Transverse colon (tissue), 4 donors: ENCODE measurements at regions not wholly inside any gene's neighbourhood (a gene's known extent, or its start where the extent isn't known, plus 50 kb on each side); places are given as distances from the start of the nearest gene placed in this dataset.

Experiments
- DNase-seq: peaks from one replicate; pipeline ENCODE4 v3.0.0-alpha.2; 2019
- H3K27ac ChIP-seq, 4 donors: fragments of 200-600 bp; sonication (generic); 2 replicates each; pipeline ENCODE4 v1.5.1; 2016 to 2018; ENCODE audit warnings: inconsistent platforms in 4 of 4
- H3K27me3 ChIP-seq: fragments of 200-600 bp; sonication (generic); 2 replicates; pipeline ENCODE4 v1.5.1; 2017; ENCODE audit warnings: inconsistent platforms
- H3K36me3 ChIP-seq, 4 donors: fragments of 200-600 bp; sonication (generic); 2 replicates each; pipeline ENCODE4 v1.5.1; 2017 to 2019; ENCODE audit warnings: inconsistent platforms in 4 of 4
- H3K4me1 ChIP-seq, 4 donors: fragments of 200-600 bp; sonication (generic); 2 replicates each; pipeline ENCODE4 v1.5.1; 2017 to 2020; ENCODE audit warnings: inconsistent platforms in 4 of 4
- H3K4me3 ChIP-seq, 4 donors: fragments of 200-600 bp; sonication (generic); 1 replicate in 1 of 4; 2 replicates in 3 of 4; pipeline versions ENCODE4 v1.5.1 to v1.6.1; 2017 to 2019; ENCODE audit warnings: inconsistent platforms in 4 of 4
- H3K9me3 ChIP-seq, 2 donors: fragments of 200-600 bp; sonication (generic); 2 replicates each; pipeline ENCODE4 v1.5.1; 2017 to 2019; ENCODE audit warnings: inconsistent platforms in 2 of 2
- CTCF ChIP-seq, 5 experiments: fragments of 200-600 bp in 3 of 5; fragments of 450-650 bp in 2 of 5; sonication (generic) in 3 of 5; IDR thresholded peaks; 1 replicate in 2 of 5; 2 replicates in 3 of 5; pipeline ENCODE4 v1.5.1; 2016 to 2017; ENCODE audit warnings: antibody characterized with exemption in 5 of 5, inconsistent platforms in 3 of 5, mild to moderate bottlenecking in 2 of 5, moderate library complexity in 1 of 5
- EP300 ChIP-seq: sonication (generic); formaldehyde crosslinking; IDR thresholded peaks from one replicate; pipeline ENCODE4 v1.6.1; 2017; ENCODE audit warnings: antibody characterized with exemption, low read depth
- POLR2A ChIP-seq: fragments of 450-650 bp; IDR thresholded peaks from one replicate; pipeline ENCODE4 v1.6.1; 2016; ENCODE audit warnings: antibody characterized with exemption, mild to moderate bottlenecking, moderate library complexity
- POLR2AphosphoS5 ChIP-seq, 3 donors: sonication (generic); formaldehyde crosslinking; IDR thresholded peaks; one replicate each; pipeline ENCODE4 v1.6.1; 2016; ENCODE audit warnings: antibody characterized with exemption in 3 of 3
- WGBS, 2 donors: methylation state at CpG; one replicate each; pipeline ENCODE4 v1.1.5; 2018; ENCODE audit warnings: low coverage in 1 of 2; 5-methylcytosine and 5-hydroxymethylcytosine counted together
- in situ Hi-C, 4 donors: fragments of 200-750 bp; cut with MboI; loops; one replicate each; pipeline versions ENCODE4 v1.15.0 to v1.15.1; 2017; ENCODE audit warnings: low sequenced_read_pairs in 3 of 4, low pct_ligation_motif_present in 1 of 4, low pct_unique_long_range_greater_than_20kb in 1 of 4
- intact Hi-C: fragments of 100-400 bp; cut with DNase I; formaldehyde crosslinking; loops from one replicate; pipeline ENCODE4 v1.15.1; 2023; ENCODE audit warnings: low total_unique reads

GRCh38 chr14:23793532-23793931, 157.4 kb downstream of the DHRS2 start:
- intact Hi-C loops: no loop called here
- Histone ChIP-seq H3K4me1 (no peaks in the 10 kb centered on the region), H3K27me3 (no peaks in the 10 kb centered on the region), H3K4me3 (no peak overlapping the region), H3K9me3 (no peaks in the 10 kb centered on the region), H3K36me3 (no peaks in the 10 kb centered on the region), H3K27ac (no peak overlapping the region)
- WGBS, 2 donors: 43 to 53% methylated on average over 3 of the region's 3 CpGs
- TF ChIP-seq CTCF (IDR thresholded peaks at IDR 0.05) (no peak), EP300 (no peak), POLR2A (no peak), POLR2AphosphoS5 (IDR thresholded peaks at IDR 0.05) (no peak)
- peak; percentile 11 for DNase-seq
- in situ Hi-C loops: no loop called here

GRCh38 chr14:23800811-23801210, 152.8 kb upstream of the DHRS4 start:
- in situ Hi-C loops (no loop called here), intact Hi-C loops (no loop called here)
- H3K27ac ChIP-seq: no peak overlapping the region
- no peak for DNase-seq
- H3K4me1 ChIP-seq: no peaks in the 10 kb centered on the region
- no peak overlapping the region for H3K4me3 ChIP-seq
- H3K36me3 ChIP-seq: no peaks in the 10 kb centered on the region
- no peak for TF ChIP-seq POLR2AphosphoS5 (IDR thresholded peaks at IDR 0.05)
- TF ChIP-seq CTCF (IDR thresholded peaks at IDR 0.05): no peak
- TF ChIP-seq EP300: no peak
- TF ChIP-seq POLR2A: no peak
- H3K9me3 ChIP-seq: peaks cover 0 to 6% of the 10 kb centered on the region in 2 donors
- WGBS, 2 donors: 65 to 79% methylated on average over 3 of the region's 3 CpGs
- no peaks in the 10 kb centered on the region for H3K27me3 ChIP-seq

- Histone ChIP-seq H3K4me3 (no peak overlapping the region), H3K4me1 (no peaks in the 10 kb centered on the region), H3K27me3 (no peaks in the 10 kb centered on the region), H3K27ac (no peak overlapping the region), H3K36me3 (no peaks in the 10 kb centered on the region), H3K9me3 (peaks cover 0 to 6% of the 10 kb centered on the region in 2 donors)
- in situ Hi-C loops: no loop called here
- WGBS, 2 donors: 73 to 75% methylated on average over 1 to 2 of the region's 2 CpGs
- no peak for DNase-seq
- intact Hi-C loops: no loop called here
- TF ChIP-seq CTCF (IDR thresholded peaks at IDR 0.05) (no peak), POLR2AphosphoS5 (IDR thresholded peaks at IDR 0.05) (no peak), POLR2A (no peak), EP300 (no peak)
Measured at GRCh38 chr14:23801766-23802165, 151.8 kb upstream of the DHRS4 start.

- TF ChIP-seq POLR2A: no peak
- TF ChIP-seq POLR2AphosphoS5 (IDR thresholded peaks at IDR 0.05): no peak
- no peak for TF ChIP-seq CTCF (IDR thresholded peaks at IDR 0.05)
- no peak for TF ChIP-seq EP300
- WGBS, 2 donors: 79 to 100% methylated on average over 1 to 3 of the region's 3 CpGs
- H3K27me3 ChIP-seq: no peaks in the 10 kb centered on the region
- no peak overlapping the region for H3K27ac ChIP-seq
- intact Hi-C loops (no loop called here), in situ Hi-C loops (no loop called here)
- no peak overlapping the region for H3K4me3 ChIP-seq
- H3K4me1 ChIP-seq: no peaks in the 10 kb centered on the region
- H3K36me3 ChIP-seq: no peaks in the 10 kb centered on the region
- no peak for DNase-seq
- peaks cover 0 to 6% of the 10 kb centered on the region in 2 donors for H3K9me3 ChIP-seq
Measured at GRCh38 chr14:23804817-23805216, 148.8 kb upstream of the DHRS4 start.
